Peyer's patch (tissue), 4 donors: ENCODE measurements at regions not wholly inside any gene's neighbourhood (a gene's known extent, or its start where the extent isn't known, plus 50 kb on each side); places are given as distances from the start of the nearest gene placed in this dataset.
"Not testable (repeated sequence)": the region's sequence is repeated elsewhere in the genome, so short reads cannot be mapped to it uniquely, and the experiment has no call there.

Experiments used
- DNase-seq, 3 donors: peaks; one replicate each; pipeline ENCODE4 v3.0.0-alpha.2; 2017 to 2019
- H3K27ac ChIP-seq, 4 donors: fragments of 200-600 bp; sonication (generic); one replicate each; pipeline ENCODE4 v1.5.1; 2016 to 2019
- H3K27me3 ChIP-seq, 2 donors: fragments of 200-600 bp; sonication (generic); one replicate each; pipeline ENCODE4 v1.5.1; 2019
- H3K36me3 ChIP-seq, 3 donors: fragments of 200-600 bp; sonication (generic); one replicate each; pipeline ENCODE4 v1.5.1; 2016 to 2019
- H3K4me1 ChIP-seq, 4 donors: fragments of 200-600 bp; sonication (generic); one replicate each; pipeline ENCODE4 v1.5.1; 2016 to 2019
- H3K4me3 ChIP-seq, 4 donors: fragments of 200-600 bp; sonication (generic); 1 replicate in 3 of 4; 2 replicates in 1 of 4; pipeline ENCODE4 v1.5.1; 2016 to 2019; ENCODE audit warnings: mild to moderate bottlenecking in 1 of 4
- H3K9me3 ChIP-seq, 4 donors: fragments of 200-600 bp; sonication (generic); one replicate each; pipeline ENCODE4 v1.5.1; 2016 to 2019; ENCODE audit warnings: mild to moderate bottlenecking in 1 of 4
- CTCF ChIP-seq, 6 experiments: fragments of 450-650 bp in 4 of 6; fragments of 200-600 bp in 2 of 6; sonication (generic) in 1 of 6; IDR thresholded peaks; one replicate each; pipeline ENCODE4 v1.5.1; 2017 to 2019; ENCODE audit warnings: antibody characterized with exemption in 6 of 6, mild to moderate bottlenecking in 3 of 6, moderate library complexity in 1 of 6
- POLR2A ChIP-seq, 2 donors: fragments of 450-650 bp; IDR thresholded peaks; one replicate each; pipeline ENCODE4 v1.5.1; 2017; ENCODE audit warnings: antibody characterized with exemption in 2 of 2, mild to moderate bottlenecking in 2 of 2, moderate library complexity in 2 of 2

GRCh38 chr22:47401976-47402770 lies 639.7 kb downstream of the TBC1D22A start:
- Histone ChIP-seq H3K4me3 (no peak overlapping the region), H3K27ac (no peak overlapping the region), H3K9me3 (no peaks in the 10 kb centered on the region), H3K27me3 (no peaks in the 10 kb centered on the region), H3K4me1 (no peaks in the 10 kb centered on the region), H3K36me3 (no peaks in the 10 kb centered on the region)
- DNase-seq = peak in 1 of 3 donors; percentile 21
- no peak for TF ChIP-seq CTCF (IDR thresholded peaks at IDR 0.05)
- no peak for TF ChIP-seq POLR2A (IDR thresholded peaks at IDR 0.05)

- H3K9me3 ChIP-seq = no peaks in the 10 kb centered on the region
- no peak for TF ChIP-seq CTCF (IDR thresholded peaks at IDR 0.05)
- TF ChIP-seq POLR2A (IDR thresholded peaks at IDR 0.05) = no peak
- no peaks in the 10 kb centered on the region for H3K27me3 ChIP-seq
- no peaks in the 10 kb centered on the region for H3K36me3 ChIP-seq
- H3K4me1 ChIP-seq = no peaks in the 10 kb centered on the region
- H3K4me3 ChIP-seq = no peak overlapping the region
- no peak for DNase-seq
- no peak overlapping the region for H3K27ac ChIP-seq
Observed at GRCh38 chr22:47401592-47401898, 639.1 kb downstream of the TBC1D22A start.

GRCh38 chr22:47400701-47401591 lies 638.5 kb downstream of the TBC1D22A start:
- Histone ChIP-seq H3K9me3 (no peaks in the 10 kb centered on the region), H3K4me1 (no peaks in the 10 kb centered on the region), H3K36me3 (no peaks in the 10 kb centered on the region), H3K27me3 (no peaks in the 10 kb centered on the region), H3K27ac (no peak overlapping the region), H3K4me3 (no peak overlapping the region)
- TF ChIP-seq POLR2A (IDR thresholded peaks at IDR 0.05) (no peak), CTCF (IDR thresholded peaks at IDR 0.05) (no peak)
- peak in 1 of 3 donors; percentile 34 for DNase-seq

GRCh38 chr22:47400131-47400530 lies 637.7 kb downstream of the TBC1D22A start:
- H3K4me3 ChIP-seq, H3K4me1 ChIP-seq, H3K36me3 ChIP-seq, H3K27me3 ChIP-seq, H3K9me3 ChIP-seq, H3K27ac ChIP-seq: not testable (repeated sequence)
- DNase-seq = peak in 1 of 3 donors; percentile 15

- Histone ChIP-seq H3K36me3 (no peaks in the 10 kb centered on the region), H3K4me3 (no peak overlapping the region), H3K27me3 (no peaks in the 10 kb centered on the region), H3K27ac (no peak overlapping the region), H3K4me1 (no peaks in the 10 kb centered on the region), H3K9me3 (no peaks in the 10 kb centered on the region)
- DNase-seq = peak in 1 of 3 donors; percentile 8
- no peak for TF ChIP-seq CTCF (IDR thresholded peaks at IDR 0.05)
Observed at GRCh38 chr22:47398921-47399790, 636.7 kb downstream of the TBC1D22A start.
